Mammary epithelial cell (primary cell): ENCODE measurements at regions not wholly inside any gene's neighbourhood (a gene's known extent, or its start where the extent isn't known, plus 50 kb on each side); places are given as distances from the start of the nearest gene placed in this dataset.
"Not testable (repeated sequence)": the region's sequence is repeated elsewhere in the genome, so short reads cannot be mapped to it uniquely, and the experiment has no call there.

Experiments used
- CTCF ChIP-seq, 2 donors: IDR thresholded peaks in 1 of 2; conservative IDR thresholded peaks in 1 of 2; 2 replicates each; pipeline ENCODE4 v1.5.1; 2011 to 2012; ENCODE audit warnings: inconsistent platforms in 2 of 2, low read length in 2 of 2, mild to moderate bottlenecking in 2 of 2, control low read depth in 1 of 2, low read depth in 1 of 2; ENCODE audit not compliant: insufficient read depth in 1 of 2; ENCODE audit errors: extremely low read depth in 1 of 2
- EZH2 ChIP-seq: IDR thresholded peaks from 2 replicates; pipeline ENCODE4 v1.6.1; 2012; ENCODE audit warnings: low read length, inconsistent platforms, borderline replicate concordance

- not testable (repeated sequence) for TF ChIP-seq CTCF (conservative IDR thresholded peaks at IDR 0.05 in 1 of 2, IDR thresholded peaks at IDR 0.05 in 1 of 2; ENCODE audit: extremely low read depth in 1 of 2, insufficient read depth in 1 of 2, low read depth in 1 of 2, low read length in 2 of 2); EZH2
Measured at GRCh38 chr2:192384191-192384590, 189.5 kb upstream of the TMEFF2 start.
